Mesendoderm (in vitro differentiated cells): ENCODE measurements at regions not wholly inside any gene's neighbourhood (a gene's known extent, or its start where the extent isn't known, plus 50 kb on each side); places are given as distances from the start of the nearest gene placed in this dataset.

Experiments used
- DNase-seq: peaks from one replicate; pipeline ENCODE4 v3.0.0; 2013
- H2AK5ac ChIP-seq: 2 replicates; pipeline ENCODE4 v1.6.1; 2013; ENCODE audit warnings: low read length, inconsistent platforms
- H2BK120ac ChIP-seq: 2 replicates; pipeline ENCODE4 v1.6.1; 2013; ENCODE audit warnings: low read depth, mild to moderate bottlenecking, low read length, moderate library complexity, mixed read lengths
- H2BK15ac ChIP-seq: replicated peaks from 2 replicates; pipeline ENCODE4 v1.6.1; 2013; ENCODE audit warnings: low read depth, mild to moderate bottlenecking, moderate library complexity
- H2BK5ac ChIP-seq: 2 replicates; pipeline ENCODE4 v1.6.1; 2013; ENCODE audit warnings: low read length, inconsistent platforms
- H3K18ac ChIP-seq: 2 replicates; pipeline ENCODE4 v1.6.1; 2013; ENCODE audit warnings: mild to moderate bottlenecking, low read length, mixed read lengths
- H3K23ac ChIP-seq: one replicate; pipeline ENCODE4 v1.6.1; 2013; ENCODE audit warnings: low read length
- H3K27ac ChIP-seq: 2 replicates; pipeline ENCODE4 v1.5.1; 2013; ENCODE audit warnings: low read depth, mild to moderate bottlenecking, inconsistent platforms, low read length, moderate library complexity
- H3K27me3 ChIP-seq: 2 replicates; pipeline ENCODE4 v1.6.1; 2013; ENCODE audit warnings: low read length, control low read depth, mild to moderate bottlenecking, inconsistent platforms; ENCODE audit not compliant: insufficient read depth, poor library complexity
- H3K36me3 ChIP-seq: 2 replicates; pipeline ENCODE4 v1.6.1; 2013; ENCODE audit warnings: low read length, inconsistent platforms; ENCODE audit not compliant: control insufficient read depth, insufficient read depth
- H3K4ac ChIP-seq: one replicate; pipeline ENCODE4 v1.6.1; 2013; ENCODE audit warnings: low read depth, mild to moderate bottlenecking, low read length, moderate library complexity
- H3K4me1 ChIP-seq: 2 replicates; pipeline ENCODE4 v1.6.1; 2013; ENCODE audit warnings: low read depth, low read length, inconsistent platforms; ENCODE audit not compliant: control insufficient read depth
- H3K4me2 ChIP-seq: 2 replicates; pipeline ENCODE4 v1.6.1; 2013; ENCODE audit warnings: low read length
- H3K4me3 ChIP-seq: 2 replicates; pipeline ENCODE4 v1.5.1; 2013; ENCODE audit warnings: mild to moderate bottlenecking, low read length
- H3K56ac ChIP-seq: one replicate; pipeline ENCODE4 v1.6.1; 2013; ENCODE audit warnings: low read length
- H3K79me1 ChIP-seq: 2 replicates; pipeline ENCODE4 v1.6.1; 2013; ENCODE audit warnings: low read length, inconsistent platforms
- H3K79me2 ChIP-seq: 2 replicates; pipeline ENCODE4 v1.6.1; 2013; ENCODE audit warnings: mild to moderate bottlenecking, low read length; ENCODE audit not compliant: control insufficient read depth, insufficient read depth
- H3K9ac ChIP-seq: 2 replicates; pipeline ENCODE4 v1.6.1; 2013; ENCODE audit warnings: low read length, inconsistent platforms
- H4K5ac ChIP-seq: one replicate; pipeline ENCODE4 v1.6.1; 2013; ENCODE audit warnings: low read length
- H4K8ac ChIP-seq: one replicate; pipeline ENCODE4 v1.6.1; 2013; ENCODE audit warnings: low read depth, mild to moderate bottlenecking, control low read depth, low read length, moderate library complexity
- WGBS: extraction: QIAGEN DNeasy Blood & Tissue Kit; methylation state at CpG from one replicate; pipeline ENCODE4 v1.1.7; 2013; ENCODE audit warnings: low lambda C conversion rate, missing lambda C conversion rate; ENCODE audit not compliant: insufficient coverage; ENCODE audit errors: extremely low coverage; 5-methylcytosine and 5-hydroxymethylcytosine counted together

- whole genome bisulfite sequencing: no CpG with 5 or more reads among the region's 3 CpGs
- no peak overlapping the region for H3K18ac ChIP-seq
- no peak overlapping the region for H4K8ac ChIP-seq
- H3K9ac ChIP-seq: no peak overlapping the region
- H2BK15ac ChIP-seq: no peak overlapping the region
- H3K4me1 ChIP-seq: no peaks in the 10 kb centered on the region
- H3K36me3 ChIP-seq: no peaks in the 10 kb centered on the region
- no peak overlapping the region for H2AK5ac ChIP-seq
- no peak overlapping the region for H3K4me3 ChIP-seq
- H3K79me1 ChIP-seq: no peaks in the 10 kb centered on the region
- no peak overlapping the region for H3K4me2 ChIP-seq
- H3K23ac ChIP-seq: no peak overlapping the region
- H3K56ac ChIP-seq: no peak overlapping the region
- H2BK5ac ChIP-seq: no peak overlapping the region
- H3K27me3 ChIP-seq: no peaks in the 10 kb centered on the region
- H3K79me2 ChIP-seq: no peaks in the 10 kb centered on the region
- H4K5ac ChIP-seq: no peak overlapping the region
- no peak overlapping the region for H3K4ac ChIP-seq
- no peak overlapping the region for H3K27ac ChIP-seq
- DNase-seq: no peak
- H2BK120ac ChIP-seq: no peak overlapping the region
Observed at GRCh38 chr6:48978016-48978415, 485.0 kb downstream of the MMUT start.

- H2BK120ac ChIP-seq: no peak overlapping the region
- H3K4ac ChIP-seq: no peak overlapping the region
- H3K79me2 ChIP-seq: no peaks in the 10 kb centered on the region
- H3K4me2 ChIP-seq: no peak overlapping the region
- no CpG with 5 or more reads among the region's 1 CpG for WGBS
- H3K56ac ChIP-seq: no peak overlapping the region
- no peaks in the 10 kb centered on the region for H3K36me3 ChIP-seq
- no peak overlapping the region for H4K8ac ChIP-seq
- no peak overlapping the region for H2BK5ac ChIP-seq
- no peak overlapping the region for H2AK5ac ChIP-seq
- H2BK15ac ChIP-seq: no peak overlapping the region
- H3K4me1 ChIP-seq: no peaks in the 10 kb centered on the region
- H3K9ac ChIP-seq: no peak overlapping the region
- no peak for DNase-seq
- H3K79me1 ChIP-seq: no peaks in the 10 kb centered on the region
- no peak overlapping the region for H3K27ac ChIP-seq
- no peak overlapping the region for H3K23ac ChIP-seq
- H3K27me3 ChIP-seq: no peaks in the 10 kb centered on the region
- no peak overlapping the region for H4K5ac ChIP-seq
- H3K18ac ChIP-seq: no peak overlapping the region
- H3K4me3 ChIP-seq: no peak overlapping the region
Observed at GRCh38 chr6:48977573-48977972, 485.5 kb downstream of the MMUT start.

- no peak overlapping the region for H2BK15ac ChIP-seq
- no peak overlapping the region for H3K9ac ChIP-seq
- H3K27ac ChIP-seq: no peak overlapping the region
- no peaks in the 10 kb centered on the region for H3K79me2 ChIP-seq
- H3K27me3 ChIP-seq: no peaks in the 10 kb centered on the region
- no peak overlapping the region for H3K4ac ChIP-seq
- H3K4me1 ChIP-seq: no peaks in the 10 kb centered on the region
- no peak overlapping the region for H3K23ac ChIP-seq
- no peaks in the 10 kb centered on the region for H3K79me1 ChIP-seq
- WGBS: no CpG with 5 or more reads among the region's 1 CpG
- H2BK5ac ChIP-seq: no peak overlapping the region
- H3K36me3 ChIP-seq: no peaks in the 10 kb centered on the region
- no peak for DNase-seq
- H3K18ac ChIP-seq: no peak overlapping the region
- H3K4me3 ChIP-seq: no peak overlapping the region
- no peak overlapping the region for H4K8ac ChIP-seq
- H2BK120ac ChIP-seq: no peak overlapping the region
- H3K56ac ChIP-seq: no peak overlapping the region
- no peak overlapping the region for H2AK5ac ChIP-seq
- H4K5ac ChIP-seq: no peak overlapping the region
- no peak overlapping the region for H3K4me2 ChIP-seq
Observed at GRCh38 chr6:48973491-48973890, 489.6 kb downstream of the MMUT start.

- no peak overlapping the region for H4K5ac ChIP-seq
- H2AK5ac ChIP-seq: no peak overlapping the region
- no peaks in the 10 kb centered on the region for H3K27me3 ChIP-seq
- no peak overlapping the region for H3K56ac ChIP-seq
- H2BK15ac ChIP-seq: no peak overlapping the region
- no peaks in the 10 kb centered on the region for H3K79me1 ChIP-seq
- WGBS: no CpG with 5 or more reads among the region's 4 CpGs
- H2BK5ac ChIP-seq: no peak overlapping the region
- no peak overlapping the region for H3K9ac ChIP-seq
- H3K4me1 ChIP-seq: no peaks in the 10 kb centered on the region
- DNase-seq: no peak
- H3K4ac ChIP-seq: no peak overlapping the region
- no peak overlapping the region for H3K18ac ChIP-seq
- no peak overlapping the region for H3K4me2 ChIP-seq
- no peak overlapping the region for H3K27ac ChIP-seq
- H3K23ac ChIP-seq: no peak overlapping the region
- no peaks in the 10 kb centered on the region for H3K36me3 ChIP-seq
- H4K8ac ChIP-seq: no peak overlapping the region
- H3K4me3 ChIP-seq: no peak overlapping the region
- H3K79me2 ChIP-seq: no peaks in the 10 kb centered on the region
- no peak overlapping the region for H2BK120ac ChIP-seq
Observed at GRCh38 chr6:48961781-48962415, 501.2 kb downstream of the MMUT start.

GRCh38 chr6:48959251-48960060, 503.6 kb downstream of the MMUT start:
- no peak for DNase-seq
- no CpG with 5 or more reads among the region's 6 CpGs for WGBS
- H2BK5ac ChIP-seq: no peak overlapping the region
- no peak overlapping the region for H4K5ac ChIP-seq
- H3K4ac ChIP-seq: no peak overlapping the region
- H3K9ac ChIP-seq: no peak overlapping the region
- H3K27me3 ChIP-seq: no peaks in the 10 kb centered on the region
- no peaks in the 10 kb centered on the region for H3K79me1 ChIP-seq
- no peaks in the 10 kb centered on the region for H3K79me2 ChIP-seq
- H4K8ac ChIP-seq: no peak overlapping the region
- no peak overlapping the region for H3K4me2 ChIP-seq
- H3K4me1 ChIP-seq: no peaks in the 10 kb centered on the region
- no peak overlapping the region for H3K23ac ChIP-seq
- no peak overlapping the region for H3K18ac ChIP-seq
- H3K27ac ChIP-seq: no peak overlapping the region
- H2AK5ac ChIP-seq: no peak overlapping the region
- H3K36me3 ChIP-seq: no peaks in the 10 kb centered on the region
- H3K4me3 ChIP-seq: no peak overlapping the region
- H3K56ac ChIP-seq: no peak overlapping the region
- H2BK120ac ChIP-seq: no peak overlapping the region
- no peak overlapping the region for H2BK15ac ChIP-seq
